ENCODE measurements at regions not wholly inside any gene's neighbourhood (a gene's known extent, or its start where the extent isn't known, plus 50 kb on each side); places are given as distances from the start of the nearest gene placed in this dataset.

- Histone ChIP-seq H3K36me3 (ENCODE audit: control insufficient read depth, insufficient read depth, low read length) (no peaks in the 10 kb centered on the region), H3K4me3 (ENCODE audit: low read depth in 2 of 2, low read length in 2 of 2) (no peak overlapping the region), H3K9me3 (ENCODE audit: control insufficient read depth, insufficient read depth, low read depth, low read length) (no peaks in the 10 kb centered on the region), H3K4me1 (ENCODE audit: control insufficient read depth, insufficient read depth, low read length) (no peaks in the 10 kb centered on the region), H3K27me3 (ENCODE audit: control insufficient read depth, insufficient read depth, low read length) (no peaks in the 10 kb centered on the region), H3K27ac (ENCODE audit: low read length) (no peak overlapping the region)
- CTCF ChIA-PET: no interaction called here
- ATAC-seq (no peak), DNase-seq (ENCODE audit: low read depth, low spot score) (no peak)
- TF ChIP-seq CTCF (IDR thresholded peaks at IDR 0.05) (no peak), REST (IDR thresholded peaks at IDR 0.05; ENCODE audit: insufficient read depth in 1 of 2, low read depth in 2 of 2, low read length in 1 of 2) (no peak), TCF7L2 (IDR thresholded peaks at IDR 0.05; ENCODE audit: low read depth, low read length) (no peak), SIN3A (IDR thresholded peaks at IDR 0.05; ENCODE audit: borderline replicate concordance, insufficient read depth, low read depth, low read length) (no peak), POLR2AphosphoS5 (IDR thresholded peaks at IDR 0.05; ENCODE audit: low read depth, low read length) (no peak)
- intact Hi-C loops (cut with micrococcal nuclease; ENCODE audit: unreplicated experiment): no loop called here
- POLR2A ChIA-PET: no interaction called here
- BruUV-seq (replicated peaks): no TSS peak
- in situ Hi-C loops (cut with HindIII; ENCODE audit: low pct_unique_long_range_greater_than_20kb, low sequenced_read_pairs): no loop called here
These were observed 1266.6 kb upstream of the C9orf72 start for GRCh38 chr9:28839778-28840430.

GRCh38 chr9:28841775-28842174 lies 1268.5 kb upstream of the C9orf72 start:
- no peak overlapping the region for H3K27ac ChIP-seq (ENCODE audit: low read length)
- H3K36me3 ChIP-seq (ENCODE audit: control insufficient read depth, insufficient read depth, low read length): no peaks in the 10 kb centered on the region
- intact Hi-C loops (cut with micrococcal nuclease; ENCODE audit: unreplicated experiment) (no loop called here), in situ Hi-C loops (cut with HindIII; ENCODE audit: low pct_unique_long_range_greater_than_20kb, low sequenced_read_pairs) (no loop called here)
- TF ChIP-seq SIN3A (IDR thresholded peaks at IDR 0.05; ENCODE audit: borderline replicate concordance, insufficient read depth, low read depth, low read length): no peak
- no peak for TF ChIP-seq CTCF (IDR thresholded peaks at IDR 0.05)
- no peak for TF ChIP-seq POLR2AphosphoS5 (IDR thresholded peaks at IDR 0.05; ENCODE audit: low read depth, low read length)
- TF ChIP-seq REST (IDR thresholded peaks at IDR 0.05; ENCODE audit: insufficient read depth in 1 of 2, low read depth in 2 of 2, low read length in 1 of 2): no peak
- TF ChIP-seq TCF7L2 (IDR thresholded peaks at IDR 0.05; ENCODE audit: low read depth, low read length): no peak
- CTCF ChIA-PET: no interaction called here
- no peaks in the 10 kb centered on the region for H3K4me1 ChIP-seq (ENCODE audit: control insufficient read depth, insufficient read depth, low read length)
- no TSS peak for BruUV-seq (replicated peaks)
- ATAC-seq: no peak
- H3K4me3 ChIP-seq (ENCODE audit: low read depth in 2 of 2, low read length in 2 of 2): no peak overlapping the region
- H3K27me3 ChIP-seq (ENCODE audit: control insufficient read depth, insufficient read depth, low read length): no peaks in the 10 kb centered on the region
- no peak for DNase-seq (ENCODE audit: low read depth, low spot score)
- POLR2A ChIA-PET: no interaction called here
- no peaks in the 10 kb centered on the region for H3K9me3 ChIP-seq (ENCODE audit: control insufficient read depth, insufficient read depth, low read depth, low read length)
